ENCODE measurements at regions not wholly inside any gene's neighbourhood (a gene's known extent, or its start where the extent isn't known, plus 50 kb on each side); places are given as distances from the start of the nearest gene placed in this dataset.

DNA sequence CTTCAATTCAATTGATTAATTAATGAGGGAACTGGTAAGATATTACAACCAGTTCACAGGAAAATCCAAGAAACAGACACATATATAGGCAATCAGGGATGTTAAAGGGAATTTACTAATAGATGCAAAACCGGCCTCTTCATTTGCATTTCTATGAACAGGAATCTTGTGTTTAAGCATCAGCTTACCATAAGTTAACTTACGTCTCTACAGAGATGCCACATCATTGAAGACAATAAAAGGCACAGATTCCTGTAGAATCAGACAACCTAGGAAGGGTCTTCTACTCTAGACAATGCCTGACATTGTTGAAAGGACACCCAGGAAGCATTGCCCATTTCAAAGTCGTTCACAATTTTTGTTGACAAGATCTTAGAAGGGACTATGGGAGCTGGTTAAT lies 93.0 kb upstream of the EPCAM start:
- TF ChIP-seq, protein P1, sequence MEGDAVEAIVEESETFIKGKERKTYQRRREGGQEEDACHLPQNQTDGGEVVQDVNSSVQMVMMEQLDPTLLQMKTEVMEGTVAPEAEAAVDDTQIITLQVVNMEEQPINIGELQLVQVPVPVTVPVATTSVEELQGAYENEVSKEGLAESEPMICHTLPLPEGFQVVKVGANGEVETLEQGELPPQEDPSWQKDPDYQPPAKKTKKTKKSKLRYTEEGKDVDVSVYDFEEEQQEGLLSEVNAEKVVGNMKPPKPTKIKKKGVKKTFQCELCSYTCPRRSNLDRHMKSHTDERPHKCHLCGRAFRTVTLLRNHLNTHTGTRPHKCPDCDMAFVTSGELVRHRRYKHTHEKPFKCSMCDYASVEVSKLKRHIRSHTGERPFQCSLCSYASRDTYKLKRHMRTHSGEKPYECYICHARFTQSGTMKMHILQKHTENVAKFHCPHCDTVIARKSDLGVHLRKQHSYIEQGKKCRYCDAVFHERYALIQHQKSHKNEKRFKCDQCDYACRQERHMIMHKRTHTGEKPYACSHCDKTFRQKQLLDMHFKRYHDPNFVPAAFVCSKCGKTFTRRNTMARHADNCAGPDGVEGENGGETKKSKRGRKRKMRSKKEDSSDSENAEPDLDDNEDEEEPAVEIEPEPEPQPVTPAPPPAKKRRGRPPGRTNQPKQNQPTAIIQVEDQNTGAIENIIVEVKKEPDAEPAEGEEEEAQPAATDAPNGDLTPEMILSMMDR (conservative IDR thresholded peaks at IDR 0.05; ENCODE audit: low read depth, low read length): no peak
- no peak for TF ChIP-seq MAFK (IDR thresholded peaks at IDR 0.05; ENCODE audit: low read depth, low read length)
- no peak for TF ChIP-seq MXI1 (IDR thresholded peaks at IDR 0.05; ENCODE audit: borderline replicate concordance, low read depth, low read length)
- no peak for TF ChIP-seq RAD21 (IDR thresholded peaks at IDR 0.05; ENCODE audit: low read length)
- no peak for TF ChIP-seq POLR2A (IDR thresholded peaks at IDR 0.05; ENCODE audit: low read depth, low read length)
- TF ChIP-seq CEBPB (IDR thresholded peaks at IDR 0.05; ENCODE audit: low read depth, low read length): no peak
- no peak for TF ChIP-seq RFX5 (IDR thresholded peaks at IDR 0.05; ENCODE audit: low read depth, low read length)
- no peak for TF ChIP-seq BHLHE40 (IDR thresholded peaks at IDR 0.05; ENCODE audit: low read depth, low read length)
- TF ChIP-seq USF2 (IDR thresholded peaks at IDR 0.05; ENCODE audit: low read depth, low read length): no peak
- no peak for TF ChIP-seq RCOR1 (IDR thresholded peaks at IDR 0.05; ENCODE audit: insufficient replicate concordance, low read length)
- TF ChIP-seq SMC3 (IDR thresholded peaks at IDR 0.05; ENCODE audit: low read depth, low read length): no peak

Measured in IMR-90 (cell line).